Embryonic facial prominence (tissue), 1 donor: ENCODE measurements at regions not wholly inside any gene's neighbourhood (a gene's known extent, or its start where the extent isn't known, plus 50 kb on each side); places are given as distances from the start of the nearest gene placed in this dataset.
"Not testable (repeated sequence)": the region's sequence is repeated elsewhere in the genome, so short reads cannot be mapped to it uniquely, and the experiment has no call there.

ENCODE experiments used
- DNase-seq: peaks from one replicate; pipeline ENCODE4 v3.0.0-alpha.2; 2016; ENCODE audit errors: extremely low spot score

GRCh38 chr2:111316881-111317549, 196.3 kb downstream of the BCL2L11 start:
- DNase-seq, result not testable (repeated sequence)

GRCh38 chr2:111319552-111319951, 198.8 kb downstream of the BCL2L11 start:
- not testable (repeated sequence) for DNase-seq

- DNase-seq, result not testable (repeated sequence)
These were observed 199.6 kb downstream of the BCL2L11 start for GRCh38 chr2:111320264-111320663.

GRCh38 chr2:111320965-111321364, 200.3 kb downstream of the BCL2L11 start:
- DNase-seq, result not testable (repeated sequence)

- DNase-seq, result not testable (repeated sequence)
These were observed 202.7 kb downstream of the BCL2L11 start for GRCh38 chr2:111323384-111323783.

- not testable (repeated sequence) for DNase-seq
These were observed 207.0 kb downstream of the BCL2L11 start for GRCh38 chr2:111327726-111328125.

- not testable (repeated sequence) for DNase-seq
These were observed 208.6 kb downstream of the BCL2L11 start for GRCh38 chr2:111329309-111329708.

- not testable (repeated sequence) for DNase-seq
These were observed 210.5 kb downstream of the BCL2L11 start for GRCh38 chr2:111331099-111331724.

GRCh38 chr2:111335220-111335907, 214.7 kb downstream of the BCL2L11 start:
- DNase-seq, result not testable (repeated sequence)

- DNase-seq, result not testable (repeated sequence)
These were observed 217.8 kb downstream of the BCL2L11 start for GRCh38 chr2:111338474-111338873.

GRCh38 chr2:111339476-111339875, 218.8 kb downstream of the BCL2L11 start:
- not testable (repeated sequence) for DNase-seq

- not testable (repeated sequence) for DNase-seq
These were observed 223.9 kb downstream of the BCL2L11 start for GRCh38 chr2:111344590-111344989.

GRCh38 chr2:111345439-111345838, 224.7 kb downstream of the BCL2L11 start:
- DNase-seq, result not testable (repeated sequence)

GRCh38 chr2:111346018-111346930, 225.6 kb downstream of the BCL2L11 start:
- DNase-seq, result not testable (repeated sequence)

- not testable (repeated sequence) for DNase-seq
These were observed 227.0 kb downstream of the BCL2L11 start for GRCh38 chr2:111347695-111348094.

GRCh38 chr2:111348316-111348715, 227.6 kb downstream of the BCL2L11 start:
- not testable (repeated sequence) for DNase-seq

GRCh38 chr2:111355022-111355817, 234.5 kb downstream of the BCL2L11 start:
- not testable (repeated sequence) for DNase-seq

GRCh38 chr2:111355823-111356511, 235.3 kb downstream of the BCL2L11 start:
- not testable (repeated sequence) for DNase-seq

- not testable (repeated sequence) for DNase-seq
These were observed 235.9 kb downstream of the BCL2L11 start for GRCh38 chr2:111356512-111357031.
